ENCODE measurements at regions not wholly inside any gene's neighbourhood (a gene's known extent, or its start where the extent isn't known, plus 50 kb on each side); places are given as distances from the start of the nearest gene placed in this dataset.

DNA sequence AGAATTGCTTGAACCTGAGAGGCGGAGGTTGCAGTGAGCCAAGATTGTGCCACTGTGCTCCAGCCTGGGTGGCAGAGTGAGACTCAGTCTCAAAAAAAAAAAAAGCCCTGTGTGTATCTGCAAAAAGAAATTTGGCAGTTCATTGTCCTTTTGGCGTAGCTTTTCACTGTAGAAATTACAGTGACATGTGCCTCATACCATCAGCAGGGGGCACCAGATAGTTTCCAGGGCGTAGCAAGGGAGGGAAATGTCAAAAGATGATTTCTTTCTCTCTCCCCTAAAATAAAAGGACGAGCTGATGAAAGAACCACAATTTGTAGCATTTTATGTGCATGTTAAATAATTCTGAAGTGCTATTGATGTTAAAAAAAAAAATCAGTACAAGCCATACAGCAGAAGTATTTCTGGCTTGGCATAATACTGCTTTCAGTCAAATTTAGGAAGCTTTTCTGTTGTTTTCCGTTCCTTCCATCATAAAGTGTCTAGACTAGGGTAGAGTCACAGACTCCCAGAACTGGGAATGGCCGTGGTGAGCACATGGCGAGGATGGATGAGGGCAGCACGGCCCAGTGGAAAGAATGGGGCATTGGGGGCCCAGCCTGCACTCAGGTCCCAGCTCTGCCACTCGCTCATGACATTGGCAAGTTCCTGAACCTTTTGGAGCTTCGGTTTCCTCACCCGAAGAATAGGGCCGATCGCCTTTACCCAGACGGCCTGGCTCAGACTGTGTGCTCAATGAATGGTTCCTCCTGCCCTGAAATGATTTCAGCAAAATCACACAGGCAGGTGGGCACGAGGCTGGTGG is 59.8 kb upstream of the RPH3AL start:
- Histone ChIP-seq H3K4me3 (no peak overlapping the region), H3K27me3 (no peaks in the 10 kb centered on the region), H3K9me3 (replicated peaks in 1 of 3) (no peaks in the 10 kb centered on the region), H3K36me3 (replicated peaks in 1 of 2) (peaks cover 0 to 7% of the 10 kb centered on the region in 2 donors), H3K4me1 (replicated peaks in 1 of 2) (peaks cover 24 to 26% of the 10 kb centered on the region in 2 donors), H3K27ac (peak overlapping the region in 2 of 5 donors; percentile 42 to 44)
- 27 to 45% (median 38%) methylated on average over 7 to 15 of the region's 15 CpGs for whole genome bisulfite sequencing, 4 donors
- no peak for TF ChIP-seq POLR2A (IDR thresholded peaks at IDR 0.05)
- TF ChIP-seq, protein P1, sequence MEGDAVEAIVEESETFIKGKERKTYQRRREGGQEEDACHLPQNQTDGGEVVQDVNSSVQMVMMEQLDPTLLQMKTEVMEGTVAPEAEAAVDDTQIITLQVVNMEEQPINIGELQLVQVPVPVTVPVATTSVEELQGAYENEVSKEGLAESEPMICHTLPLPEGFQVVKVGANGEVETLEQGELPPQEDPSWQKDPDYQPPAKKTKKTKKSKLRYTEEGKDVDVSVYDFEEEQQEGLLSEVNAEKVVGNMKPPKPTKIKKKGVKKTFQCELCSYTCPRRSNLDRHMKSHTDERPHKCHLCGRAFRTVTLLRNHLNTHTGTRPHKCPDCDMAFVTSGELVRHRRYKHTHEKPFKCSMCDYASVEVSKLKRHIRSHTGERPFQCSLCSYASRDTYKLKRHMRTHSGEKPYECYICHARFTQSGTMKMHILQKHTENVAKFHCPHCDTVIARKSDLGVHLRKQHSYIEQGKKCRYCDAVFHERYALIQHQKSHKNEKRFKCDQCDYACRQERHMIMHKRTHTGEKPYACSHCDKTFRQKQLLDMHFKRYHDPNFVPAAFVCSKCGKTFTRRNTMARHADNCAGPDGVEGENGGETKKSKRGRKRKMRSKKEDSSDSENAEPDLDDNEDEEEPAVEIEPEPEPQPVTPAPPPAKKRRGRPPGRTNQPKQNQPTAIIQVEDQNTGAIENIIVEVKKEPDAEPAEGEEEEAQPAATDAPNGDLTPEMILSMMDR (IDR thresholded peaks at IDR 0.05): peak; percentile 72 to 93 (median 82)
- DNase-seq: peak; percentile 58 to 80 (median 72)
- intact Hi-C loops (cut with DNase I): loop anchor here (2.0 to 5.0 kb wide), 2 partner anchors 285 to 286 kb away; no protein-coding TSS in a partner anchor

DNA sequence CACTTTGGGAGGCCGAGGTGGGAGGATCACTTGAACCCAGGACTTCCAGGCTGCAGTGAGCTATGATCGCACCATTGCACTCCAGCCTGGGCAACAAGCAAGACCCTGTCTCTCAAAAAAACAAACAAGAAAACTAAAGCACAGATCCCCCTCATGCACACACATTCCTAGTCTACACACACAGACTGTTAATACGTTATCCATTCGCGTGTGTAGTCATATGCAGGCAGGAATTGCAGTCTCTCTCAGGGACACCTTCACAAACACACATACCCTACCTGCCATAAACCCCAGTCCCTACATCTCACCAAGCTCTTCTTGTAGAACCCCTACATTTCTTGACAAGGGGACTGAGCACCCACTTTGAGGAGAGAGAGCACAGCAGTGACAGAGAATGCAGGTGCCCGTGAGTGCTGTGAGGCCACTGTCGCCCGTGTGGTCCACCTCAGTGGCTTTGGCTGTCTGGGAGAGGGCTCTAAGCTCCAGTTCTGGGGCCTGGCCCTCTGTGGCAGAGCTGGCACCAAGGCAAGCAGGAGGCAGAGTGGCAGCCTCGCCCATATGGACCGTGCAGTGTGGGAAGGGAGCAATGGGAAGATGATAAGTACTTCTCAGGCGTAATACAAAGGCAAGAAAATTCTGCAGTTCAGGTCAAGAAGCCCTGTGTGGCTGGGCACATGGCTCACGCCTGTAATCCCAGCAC is 59.0 kb upstream of the RPH3AL start:
- WGBS, 4 donors: 75 to 83% (median 80%) methylated on average over 10 to 12 of the region's 12 CpGs
- TF ChIP-seq, protein P1 (IDR thresholded peaks at IDR 0.05): no peak
- no peak for TF ChIP-seq POLR2A (IDR thresholded peaks at IDR 0.05)
- no peak overlapping the region for H3K4me3 ChIP-seq
- no peaks in the 10 kb centered on the region for H3K9me3 ChIP-seq (replicated peaks in 1 of 3)
- no peaks in the 10 kb centered on the region for H3K27me3 ChIP-seq
- H3K27ac ChIP-seq: peak overlapping the region in 2 of 5 donors; percentile 42 to 79
- DNase-seq: peak in 1 of 7 donors; percentile 31
- peaks cover 0 to 7% of the 10 kb centered on the region in 2 donors for H3K36me3 ChIP-seq (replicated peaks in 1 of 2)
- intact Hi-C loops (cut with DNase I): loop anchor here (2.0 to 5.0 kb wide), 2 partner anchors 286 to 287 kb away; no protein-coding TSS in a partner anchor
- H3K4me1 ChIP-seq (replicated peaks in 1 of 2): peaks cover 24 to 26% of the 10 kb centered on the region in 2 donors

DNA sequence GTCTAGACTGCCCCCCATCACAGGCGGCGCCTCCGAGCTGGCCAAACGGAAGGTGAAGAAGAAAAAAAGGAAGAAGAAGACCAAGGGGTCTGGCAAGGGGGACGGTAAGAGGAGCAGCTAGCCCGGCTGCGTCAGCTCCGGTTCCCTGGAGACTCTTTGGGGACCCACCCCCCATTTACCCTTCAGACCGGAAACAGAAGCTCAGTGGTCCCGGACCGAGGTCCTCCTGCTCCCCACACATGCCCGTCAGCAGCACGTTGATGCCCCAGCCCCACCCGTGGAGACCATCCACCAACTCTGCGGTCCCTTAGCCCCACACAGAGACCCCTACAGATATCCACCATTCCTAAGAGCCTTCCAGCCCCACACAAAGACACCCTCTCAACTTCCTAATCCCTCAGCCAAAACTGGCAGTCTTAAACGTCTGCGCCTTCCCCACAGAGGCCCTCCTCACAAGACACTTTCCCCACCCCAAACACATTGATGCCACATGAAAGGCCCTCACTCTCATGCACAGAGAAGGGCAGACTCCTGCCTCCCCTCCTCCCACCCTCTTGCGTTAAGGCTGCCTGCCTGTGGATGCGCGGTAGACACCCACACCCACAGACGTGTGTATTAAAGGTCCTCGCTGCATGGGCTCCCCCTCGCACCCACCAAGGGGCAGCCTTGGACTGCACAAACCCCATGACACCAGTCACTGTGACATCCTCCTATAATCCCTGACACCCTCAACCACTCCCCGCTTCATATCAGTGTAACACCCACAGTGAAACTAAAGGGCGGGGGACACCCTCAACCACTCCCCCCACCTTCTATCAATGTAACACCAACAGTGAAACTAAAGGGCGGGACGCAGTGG is 58.2 kb upstream of the RPH3AL start:
- Histone ChIP-seq H3K9me3 (replicated peaks in 1 of 3) (no peaks in the 10 kb centered on the region), H3K27me3 (no peaks in the 10 kb centered on the region), H3K4me1 (replicated peaks in 1 of 2) (peaks cover 24 to 26% of the 10 kb centered on the region in 2 donors), H3K36me3 (replicated peaks in 1 of 2) (peaks cover 0 to 7% of the 10 kb centered on the region in 2 donors), H3K27ac (peak overlapping the region in 4 of 5 donors; percentile 15 to 81 (median 69)), H3K4me3 (peak overlapping the region; percentile 55 to 79 (median 76))
- WGBS, 4 donors: 17 to 22% (median 21%) methylated on average over 23 to 27 of the region's 27 CpGs
- DNase-seq: peak in 5 of 7 donors; percentile 27 to 42 (median 36)
- TF ChIP-seq POLR2A (IDR thresholded peaks at IDR 0.05): no peak
- TF ChIP-seq, protein P1 (IDR thresholded peaks at IDR 0.05): no peak
- intact Hi-C loops (cut with DNase I): loop anchor here in 1 of 2 donors (5.0 kb wide), 1 partner anchor 287 kb away; no protein-coding TSS in a partner anchor

Measured in adrenal gland (tissue), 9 donors.